ENCODE measurements at regions not wholly inside any gene's neighbourhood (a gene's known extent, or its start where the extent isn't known, plus 50 kb on each side); places are given as distances from the start of the nearest gene placed in this dataset.

DNA sequence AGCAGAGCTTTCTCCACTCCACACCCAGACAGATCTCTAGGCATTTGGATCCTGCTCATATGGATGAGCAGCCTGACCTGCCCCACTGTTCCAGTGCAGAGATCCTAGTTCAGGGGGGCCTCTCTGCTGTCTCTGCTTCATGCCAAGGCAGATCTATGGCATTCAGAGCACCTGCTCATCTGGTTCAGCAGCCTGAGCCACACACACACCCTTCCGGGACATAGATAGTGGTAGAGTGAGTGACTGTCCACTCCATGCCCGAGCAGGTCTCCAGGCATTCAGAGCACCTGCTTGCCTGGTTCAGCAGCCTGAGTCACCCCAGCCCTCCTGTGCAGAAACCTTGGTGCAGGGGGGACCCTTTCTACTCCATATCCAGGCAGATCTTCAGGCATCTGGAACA is 54.3 kb upstream of the ZNF800 start:
- no peak overlapping the region for H3K9ac ChIP-seq (ENCODE audit: low read length in 3 of 3)
- TF ChIP-seq, protein P1, sequence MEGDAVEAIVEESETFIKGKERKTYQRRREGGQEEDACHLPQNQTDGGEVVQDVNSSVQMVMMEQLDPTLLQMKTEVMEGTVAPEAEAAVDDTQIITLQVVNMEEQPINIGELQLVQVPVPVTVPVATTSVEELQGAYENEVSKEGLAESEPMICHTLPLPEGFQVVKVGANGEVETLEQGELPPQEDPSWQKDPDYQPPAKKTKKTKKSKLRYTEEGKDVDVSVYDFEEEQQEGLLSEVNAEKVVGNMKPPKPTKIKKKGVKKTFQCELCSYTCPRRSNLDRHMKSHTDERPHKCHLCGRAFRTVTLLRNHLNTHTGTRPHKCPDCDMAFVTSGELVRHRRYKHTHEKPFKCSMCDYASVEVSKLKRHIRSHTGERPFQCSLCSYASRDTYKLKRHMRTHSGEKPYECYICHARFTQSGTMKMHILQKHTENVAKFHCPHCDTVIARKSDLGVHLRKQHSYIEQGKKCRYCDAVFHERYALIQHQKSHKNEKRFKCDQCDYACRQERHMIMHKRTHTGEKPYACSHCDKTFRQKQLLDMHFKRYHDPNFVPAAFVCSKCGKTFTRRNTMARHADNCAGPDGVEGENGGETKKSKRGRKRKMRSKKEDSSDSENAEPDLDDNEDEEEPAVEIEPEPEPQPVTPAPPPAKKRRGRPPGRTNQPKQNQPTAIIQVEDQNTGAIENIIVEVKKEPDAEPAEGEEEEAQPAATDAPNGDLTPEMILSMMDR (IDR thresholded peaks at IDR 0.05; ENCODE audit: borderline replicate concordance, extremely low read depth, insufficient read depth) = no peak
- H3K4me3 ChIP-seq (ENCODE audit: low read length in 3 of 3) = no peak overlapping the region
- DNase-seq = no peak
- no peaks in the 10 kb centered on the region for H3K4me1 ChIP-seq (ENCODE audit: control insufficient read depth in 2 of 3, insufficient read depth in 2 of 3, low read depth in 1 of 3, low read length in 3 of 3)
- FAIRE-seq = no peak
- intact Hi-C loops (cut with DNase I) = no loop called here
- H3K9me3 ChIP-seq (ENCODE audit: control insufficient read depth in 2 of 3, insufficient read depth in 1 of 3, low read length in 3 of 3) = peaks cover 0 to 14% (median 0%) of the 10 kb centered on the region in 3 donors
- no peaks in the 10 kb centered on the region for H3K36me3 ChIP-seq (ENCODE audit: control insufficient read depth in 2 of 3, insufficient read depth in 3 of 3, low read length in 3 of 3)
- H3K27ac ChIP-seq (ENCODE audit: low read depth in 2 of 2, low read length in 2 of 2) = no peak overlapping the region
- no peaks in the 10 kb centered on the region for H3K27me3 ChIP-seq (ENCODE audit: control insufficient read depth, insufficient read depth, low read length)

Measured in kidney (tissue), 13 donors.